ENCODE measurements at regions not wholly inside any gene's neighbourhood (a gene's known extent, or its start where the extent isn't known, plus 50 kb on each side); places are given as distances from the start of the nearest gene placed in this dataset.
"Not testable (repeated sequence)": the region's sequence is repeated elsewhere in the genome, so short reads cannot be mapped to it uniquely, and the experiment has no call there.

DNA sequence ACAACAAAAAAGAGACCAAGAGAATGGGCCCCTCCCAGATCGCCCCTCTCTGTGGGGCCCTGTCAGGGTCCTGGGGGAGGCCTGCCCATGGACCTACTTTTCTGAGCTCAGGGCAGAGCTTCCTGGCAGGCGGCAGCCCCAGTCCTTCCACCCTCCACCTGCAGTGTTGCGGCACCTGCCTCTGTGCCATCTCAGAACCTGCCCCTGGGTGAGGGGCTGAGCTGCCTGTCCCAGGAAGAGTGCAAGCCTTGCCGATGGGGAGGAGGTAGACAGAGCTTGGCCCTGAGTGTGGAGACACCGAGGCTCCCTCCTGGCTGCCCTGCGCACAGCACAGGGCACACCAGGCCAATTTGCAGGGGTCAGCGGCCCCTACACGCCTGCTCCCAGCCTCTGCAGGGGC lies 67.5 kb downstream of the UNCX start:
- no peak for DNase-seq (ENCODE audit: low spot score)

DNA sequence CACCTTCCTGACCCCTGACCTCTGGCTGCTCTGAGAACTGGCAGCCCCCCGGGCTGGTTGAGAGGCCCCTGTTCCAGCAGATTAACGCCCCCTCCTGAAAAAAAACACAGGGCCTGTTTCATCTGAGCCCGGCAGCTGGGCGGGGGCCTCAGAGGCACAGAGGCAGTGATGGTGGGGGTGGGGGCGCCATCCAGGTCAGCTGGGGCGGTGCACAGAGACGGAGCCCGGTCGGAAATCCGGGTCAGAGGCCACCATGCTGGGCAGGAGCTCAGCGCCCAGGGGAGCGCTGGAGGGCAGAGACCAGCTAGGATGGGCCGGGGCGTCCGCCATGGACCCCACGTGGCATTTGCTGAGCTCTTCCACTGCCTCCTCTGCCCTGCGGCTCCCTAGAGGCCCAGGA lies 68.0 kb downstream of the UNCX start:
- no peak for DNase-seq (ENCODE audit: low spot score)

DNA sequence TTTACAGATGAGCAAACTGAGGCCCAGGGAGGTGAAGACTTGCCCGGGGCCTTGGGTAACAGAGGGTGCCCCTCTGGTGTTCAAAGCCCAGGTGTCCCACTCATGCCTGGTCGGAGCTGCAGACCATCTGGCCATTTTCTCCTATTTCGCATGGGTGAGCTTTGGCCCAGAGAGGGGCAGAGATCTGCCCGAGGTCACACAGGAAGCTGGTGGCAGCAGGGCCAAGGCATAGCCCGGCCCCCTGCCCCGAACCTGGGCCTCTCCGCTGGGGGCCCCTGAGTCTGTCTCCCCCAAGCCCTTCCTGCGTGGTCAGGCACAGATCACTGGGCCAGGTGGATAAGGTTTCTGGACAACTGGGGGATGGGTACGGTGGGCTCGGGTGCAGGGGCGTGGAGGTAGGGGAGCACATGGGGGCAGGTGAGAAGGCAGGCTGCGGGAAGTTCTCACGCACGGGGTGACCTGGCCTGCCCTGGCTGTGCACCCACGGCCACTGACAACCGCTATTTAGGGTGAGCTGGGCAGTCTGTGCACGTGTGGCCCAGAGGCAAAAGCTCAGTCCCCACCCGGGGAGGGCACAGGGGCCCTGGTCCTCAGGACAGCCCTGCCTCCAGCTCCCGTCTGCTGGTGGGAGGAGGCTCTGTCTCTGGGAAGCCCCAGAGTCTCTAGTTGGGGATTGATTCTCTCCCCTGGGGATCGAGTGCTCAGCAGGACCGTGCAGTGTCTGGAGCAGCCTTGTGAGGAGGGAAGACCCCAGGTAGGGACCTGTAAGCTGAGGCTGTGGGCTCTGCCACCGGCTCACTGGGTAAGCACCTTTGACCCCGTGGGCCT lies 68.6 kb downstream of the UNCX start:
- no peak for DNase-seq (ENCODE audit: low spot score)

DNA sequence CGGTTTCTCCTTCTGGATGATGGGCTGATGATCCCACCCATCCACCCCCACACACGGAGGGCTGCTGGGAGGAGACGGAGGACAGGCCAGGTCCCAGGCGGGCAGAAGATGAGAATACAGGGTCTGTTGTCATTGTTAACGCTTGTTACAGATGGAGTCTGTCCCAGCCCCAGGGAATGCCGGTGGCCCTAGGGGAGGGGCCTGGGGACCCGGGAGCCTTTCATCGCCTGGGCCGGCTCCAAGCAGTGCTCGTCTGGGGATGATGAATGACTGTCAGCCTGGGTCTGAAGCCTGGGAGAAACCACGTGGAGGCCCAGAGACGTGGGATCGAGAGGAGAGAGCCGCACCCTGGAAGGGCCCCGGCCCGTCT lies 69.2 kb downstream of the UNCX start:
- no peak for DNase-seq (ENCODE audit: low spot score)

DNA sequence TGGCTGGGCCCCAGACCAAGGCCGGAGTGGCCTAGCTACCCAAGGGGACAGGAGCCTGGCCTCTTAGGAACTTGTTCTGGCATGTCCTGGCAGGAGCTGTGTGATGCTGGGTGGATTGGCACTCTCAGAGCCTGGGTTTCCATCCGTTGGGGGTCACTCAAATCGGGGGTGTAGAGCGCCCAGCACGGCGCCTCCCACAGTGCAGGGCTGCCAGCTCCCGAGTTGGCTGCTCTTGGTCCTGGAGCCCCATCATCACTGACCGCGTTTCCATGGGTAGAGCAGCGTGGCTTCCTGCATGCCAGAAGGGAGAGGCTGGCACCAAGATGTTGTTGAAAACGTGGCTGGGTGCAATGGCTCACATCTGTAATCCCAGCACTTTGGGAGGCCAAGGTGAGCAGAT lies 70.3 kb downstream of the UNCX start:
- no peak for DNase-seq (ENCODE audit: low spot score)

DNA sequence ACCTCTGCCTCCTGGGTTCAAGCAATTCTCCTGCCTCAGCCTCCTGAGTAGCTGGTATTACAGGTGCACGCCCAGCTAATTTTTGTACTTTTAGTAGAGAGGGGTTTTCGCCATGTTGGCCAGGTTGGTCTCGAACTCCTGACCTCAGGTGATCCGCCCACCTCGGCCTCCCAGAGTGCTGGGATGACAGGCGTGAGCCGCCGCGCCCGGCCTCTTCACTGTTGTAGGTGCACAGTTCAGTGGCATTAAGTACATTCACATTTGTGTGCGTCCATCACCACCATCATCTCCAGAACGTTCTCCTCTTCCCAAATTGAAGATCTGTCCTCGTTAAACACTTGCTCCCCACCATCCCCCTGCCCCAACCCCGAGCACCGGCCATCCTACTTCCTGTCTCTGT lies 71.3 kb downstream of the UNCX start:
- not testable (repeated sequence) for DNase-seq (ENCODE audit: low spot score)

DNA sequence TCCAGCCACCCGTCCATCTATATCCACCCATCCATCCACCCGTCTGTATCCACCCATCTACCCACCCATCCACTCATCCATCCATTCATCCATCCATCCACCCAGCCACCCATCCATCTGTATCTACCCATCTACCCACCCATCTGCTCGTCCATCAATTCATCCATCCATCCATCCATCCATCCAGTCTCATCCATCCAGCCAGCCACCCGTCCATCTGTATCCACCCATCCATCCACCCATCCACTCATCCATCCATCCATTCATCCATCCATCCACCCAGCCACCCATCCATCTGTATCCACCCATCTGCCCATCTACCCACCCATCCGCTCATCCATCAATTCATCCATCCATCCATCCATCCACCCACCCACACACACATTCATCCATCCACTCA lies 73.2 kb downstream of the UNCX start:
- DNase-seq (ENCODE audit: low spot score), result no peak

DNA sequence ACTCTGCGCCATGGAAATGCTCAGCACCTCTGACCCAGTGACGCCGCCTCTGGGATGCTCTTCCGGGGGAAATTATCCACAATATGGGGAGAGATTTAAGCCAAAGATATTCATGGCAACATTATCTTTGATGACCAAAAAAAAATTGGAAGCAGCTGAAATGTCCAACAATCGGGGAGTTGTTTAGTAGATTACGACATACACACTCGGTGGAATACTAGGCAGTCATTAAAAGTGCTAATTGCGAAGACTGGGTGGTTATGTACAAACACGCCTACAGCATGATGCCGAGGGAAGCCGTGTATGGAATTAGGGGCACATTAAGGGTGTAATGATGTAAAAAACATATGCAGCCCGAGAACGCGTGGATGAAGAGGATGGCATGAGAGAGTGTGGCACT lies 75.2 kb downstream of the UNCX start:
- DNase-seq (ENCODE audit: low spot score), result no peak

DNA sequence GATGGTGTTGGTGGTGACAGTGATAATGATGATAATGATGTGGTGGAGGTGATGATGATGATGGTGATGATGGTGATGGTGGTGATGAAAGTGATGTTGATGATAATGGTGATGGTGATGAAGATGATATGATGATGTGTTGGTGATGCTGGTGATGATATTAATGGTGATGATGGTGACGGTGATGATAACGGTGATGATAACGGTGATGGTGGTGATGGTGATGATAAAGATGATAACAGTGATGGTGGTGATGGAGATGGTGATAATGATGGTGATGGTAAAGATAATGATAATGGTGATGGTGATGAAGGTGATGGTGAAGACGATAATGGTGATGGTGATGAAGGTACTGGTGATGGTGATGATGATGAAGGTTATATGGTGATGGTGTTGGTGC lies 76.6 kb downstream of the UNCX start:
- DNase-seq (ENCODE audit: low spot score), result no peak

DNA sequence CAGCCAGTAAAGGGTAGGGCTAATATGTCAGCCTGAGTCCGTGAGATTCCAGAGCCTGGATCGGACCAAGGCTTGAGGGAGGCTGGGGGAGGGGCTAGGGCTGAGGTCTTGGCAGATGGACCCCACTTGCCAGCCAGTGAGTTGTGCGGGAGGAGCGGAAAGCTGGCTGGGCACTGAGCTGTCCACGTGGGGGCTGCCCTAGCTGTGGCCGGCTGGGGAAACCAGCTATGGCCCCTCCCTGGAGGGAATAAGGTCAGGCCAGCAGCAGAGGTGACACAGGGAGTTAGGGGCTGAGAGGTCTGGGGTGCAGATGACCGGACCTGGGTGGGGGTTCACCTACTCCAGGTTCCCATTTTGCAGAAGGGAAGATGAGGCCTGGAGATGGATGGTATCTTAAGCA lies 77.3 kb downstream of the UNCX start:
- no peak for DNase-seq (ENCODE audit: low spot score)

DNA sequence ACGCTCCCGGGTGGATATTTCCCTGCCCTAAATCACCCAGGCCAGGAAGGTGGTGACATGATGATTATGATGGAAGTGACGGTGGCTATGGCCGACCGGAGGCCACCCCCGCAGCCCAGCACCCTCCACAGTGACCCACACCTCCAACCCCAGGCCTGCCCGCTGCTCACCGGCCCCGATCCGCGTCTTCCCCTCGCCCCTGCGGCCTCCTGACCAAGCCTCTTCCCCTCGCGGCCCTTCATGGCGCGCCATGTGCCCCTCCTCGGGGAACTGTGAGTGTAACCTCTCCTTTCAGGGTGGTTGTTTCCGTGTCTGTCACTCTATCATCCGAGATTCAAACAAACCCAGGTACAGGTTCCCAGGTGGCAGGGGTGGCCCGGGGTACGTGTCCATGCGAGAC lies 78.3 kb downstream of the UNCX start:
- no peak for DNase-seq (ENCODE audit: low spot score)

DNA sequence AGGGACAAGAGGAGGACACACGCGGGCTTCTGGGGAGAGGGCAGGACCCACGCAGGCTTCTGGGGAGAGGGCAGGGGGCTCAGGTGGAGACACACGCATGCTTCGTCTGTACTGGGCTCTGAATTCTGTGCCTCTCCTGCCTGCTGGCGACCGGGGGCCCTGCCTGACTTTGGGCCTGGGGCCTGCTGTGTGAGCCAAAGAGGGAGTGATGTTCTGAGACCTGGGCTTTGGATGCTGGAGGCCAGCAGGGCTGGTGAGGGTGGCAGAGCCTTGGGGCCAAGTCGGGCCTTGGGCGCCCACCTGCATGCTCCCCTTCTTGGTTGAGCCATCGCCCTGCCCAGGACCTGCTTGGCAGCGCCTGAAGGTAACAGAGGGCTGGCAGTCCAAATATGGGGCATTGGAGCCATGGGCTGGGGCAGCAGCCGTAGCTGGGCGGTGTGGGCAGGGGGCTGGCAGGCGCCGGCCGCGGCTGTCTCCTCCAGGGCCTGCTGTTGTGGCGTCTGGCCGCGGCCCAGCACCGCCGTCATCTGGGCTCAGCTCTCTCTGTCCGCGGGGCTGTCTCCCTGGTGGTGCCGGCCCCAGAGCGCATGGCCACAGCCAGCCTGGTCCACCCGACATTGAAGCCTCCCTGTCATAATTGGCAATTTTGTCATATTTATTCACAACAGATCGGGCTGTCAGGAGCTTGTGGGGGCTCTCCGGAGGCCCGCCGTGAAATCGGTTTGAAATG lies 78.9 kb downstream of the UNCX start:
- no peak for DNase-seq (ENCODE audit: low spot score)

DNA sequence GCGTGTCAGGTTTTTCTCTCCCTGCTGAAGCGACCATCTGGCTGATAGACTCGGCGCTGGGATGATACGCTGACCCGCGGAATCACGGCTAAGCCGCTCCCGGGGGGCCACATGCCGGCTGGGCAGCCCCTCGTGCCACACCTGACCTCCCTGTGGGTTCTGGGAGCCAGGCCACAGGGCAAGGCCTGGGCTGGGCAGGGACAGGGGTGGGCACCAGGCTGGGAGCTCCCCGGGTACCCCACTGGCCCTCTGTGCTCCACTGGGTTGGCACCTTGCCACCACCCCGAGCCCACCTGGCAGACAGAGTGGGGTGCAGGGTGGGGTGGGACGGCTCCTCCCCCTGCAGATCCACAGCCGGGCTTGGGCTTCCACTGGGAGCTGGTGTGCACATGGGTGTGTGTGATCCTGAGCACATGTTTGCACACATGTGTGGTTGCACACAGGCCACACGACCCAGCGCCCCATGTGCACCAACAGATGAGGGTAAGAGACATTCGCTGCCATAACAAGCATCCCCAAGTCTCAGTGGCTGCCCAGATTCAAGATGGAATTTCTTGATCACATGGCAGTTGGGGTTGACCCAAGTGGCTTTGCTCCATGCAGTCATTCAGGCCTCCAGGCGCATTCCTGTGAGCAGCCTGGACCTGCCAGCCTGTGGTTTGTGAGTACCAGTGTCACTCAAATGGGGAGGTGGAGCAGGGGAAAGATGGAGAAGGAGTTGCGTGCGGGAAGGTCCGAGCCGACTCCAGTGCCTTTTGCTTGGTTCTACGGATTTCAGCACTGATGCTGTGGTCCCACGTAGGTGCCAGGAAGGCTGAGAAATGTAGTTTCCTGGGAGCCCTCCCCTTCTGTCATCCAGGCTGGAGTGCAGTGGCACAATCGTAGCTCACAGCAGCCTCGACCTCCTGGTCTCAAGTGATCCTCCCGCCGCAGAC lies 79.7 kb downstream of the UNCX start:
- no peak for DNase-seq (ENCODE audit: low spot score)

DNA sequence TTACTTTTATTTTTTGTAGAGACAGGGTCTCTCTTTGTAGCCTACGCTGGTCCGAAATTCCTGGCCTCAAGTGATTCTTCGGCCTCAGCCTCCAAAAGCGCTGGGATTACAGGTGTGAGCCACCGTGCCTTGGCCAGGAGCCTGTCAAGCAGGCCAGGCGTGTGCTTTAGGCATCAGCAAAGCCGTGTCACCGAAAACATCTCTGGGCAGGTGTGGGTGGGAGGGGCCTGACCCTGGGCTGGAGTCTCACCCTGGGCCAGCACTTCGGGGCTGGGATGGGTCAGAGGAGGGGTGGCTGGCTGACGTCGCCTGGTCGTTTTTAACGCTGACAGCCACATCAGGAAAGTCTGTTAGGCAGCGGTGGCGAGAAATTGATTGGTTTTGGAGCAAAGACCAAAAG lies 80.9 kb downstream of the UNCX start:
- DNase-seq (ENCODE audit: low spot score), result no peak

DNA sequence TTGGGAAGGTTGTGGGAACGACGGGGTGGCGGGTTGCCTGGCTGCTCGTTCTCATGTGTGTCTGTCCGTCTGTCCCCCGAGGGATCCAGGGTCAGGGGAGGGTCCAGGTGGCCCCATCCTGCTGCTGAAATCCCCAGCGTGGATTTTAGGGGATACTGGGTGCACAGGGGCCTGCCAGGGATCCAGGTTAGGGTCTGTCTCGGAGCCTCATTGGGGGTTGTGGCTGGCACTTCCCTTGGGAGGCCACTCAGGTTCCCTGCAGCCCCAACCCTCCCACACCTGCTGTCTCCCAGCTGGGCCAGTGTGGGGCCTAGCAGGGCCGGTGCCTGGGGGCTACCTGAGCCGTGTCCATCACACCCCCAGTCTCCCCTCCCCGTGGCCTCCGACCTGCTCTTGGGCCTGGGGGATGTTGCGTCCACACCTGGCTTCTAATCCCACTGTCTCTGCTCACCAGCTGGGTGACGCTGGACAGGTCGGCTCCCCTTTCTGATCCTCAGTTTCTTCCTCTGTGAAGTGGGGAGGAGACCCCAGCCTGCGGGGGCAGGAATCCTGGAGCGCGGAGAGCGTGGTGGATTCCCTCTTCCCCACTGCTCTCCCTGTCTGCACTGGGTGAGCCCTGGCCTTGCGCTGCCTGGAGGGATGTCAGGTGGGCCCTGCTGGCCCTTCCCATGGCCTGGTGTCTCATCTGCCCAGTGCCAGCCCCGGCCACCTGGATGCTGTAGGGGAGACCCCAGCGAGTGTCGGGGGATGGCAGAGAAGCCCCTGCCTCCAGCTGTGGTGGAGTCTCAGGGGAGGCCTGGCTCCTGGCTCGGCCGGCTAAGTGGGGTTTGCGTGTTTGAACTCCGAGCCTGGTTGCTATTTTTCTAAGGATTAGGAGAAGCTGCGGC lies 81.6 kb downstream of the UNCX start:
- no peak for DNase-seq (ENCODE audit: low spot score)

DNA sequence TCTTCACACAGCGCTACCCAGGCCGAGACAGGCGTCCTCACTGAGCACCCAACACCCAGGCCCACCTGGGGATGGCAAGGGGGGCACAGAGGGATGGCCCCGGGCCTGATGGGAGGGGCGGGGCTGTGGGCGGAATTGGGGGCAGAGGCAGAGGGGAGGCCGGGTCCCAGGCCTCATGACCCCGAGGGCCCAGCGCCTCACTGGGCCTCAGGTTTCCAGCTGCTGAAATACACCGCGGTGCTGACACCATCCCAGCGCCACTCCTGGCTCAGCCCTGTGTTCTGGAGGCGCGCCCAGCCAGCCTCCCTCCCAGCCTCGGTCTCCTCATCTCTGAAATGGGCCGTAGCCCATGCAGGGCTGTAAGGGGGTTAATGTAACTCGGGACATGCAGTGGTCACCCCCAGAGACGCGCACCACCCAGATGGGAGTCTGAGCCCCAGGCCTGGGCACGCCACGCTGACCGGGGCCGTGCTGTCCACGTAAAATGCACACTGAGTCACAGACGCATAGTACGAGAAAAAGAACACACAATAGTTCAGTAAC lies 82.3 kb downstream of the UNCX start:
- no peak for DNase-seq (ENCODE audit: low spot score)

DNA sequence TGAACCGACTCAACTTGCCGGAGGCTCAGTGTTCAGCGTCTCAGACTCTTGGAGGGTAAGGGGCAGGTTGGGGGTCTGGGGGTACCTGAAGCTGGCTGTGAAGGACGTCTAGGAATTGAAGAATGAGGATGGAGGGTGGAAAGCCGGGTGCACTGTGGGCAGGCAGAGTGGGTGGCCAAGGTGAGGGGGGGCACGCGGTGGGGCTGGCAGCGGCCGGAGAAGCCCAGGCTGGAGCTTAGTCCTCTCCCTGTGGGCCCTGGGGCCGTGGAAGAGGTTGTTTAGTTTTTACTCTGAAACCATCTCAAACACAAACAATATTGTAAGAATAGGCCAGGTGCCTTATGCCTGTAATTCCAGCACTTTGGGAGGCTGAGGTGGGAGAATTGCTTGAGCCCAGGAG lies 83.4 kb downstream of the UNCX start:
- no peak for DNase-seq (ENCODE audit: low spot score)

DNA sequence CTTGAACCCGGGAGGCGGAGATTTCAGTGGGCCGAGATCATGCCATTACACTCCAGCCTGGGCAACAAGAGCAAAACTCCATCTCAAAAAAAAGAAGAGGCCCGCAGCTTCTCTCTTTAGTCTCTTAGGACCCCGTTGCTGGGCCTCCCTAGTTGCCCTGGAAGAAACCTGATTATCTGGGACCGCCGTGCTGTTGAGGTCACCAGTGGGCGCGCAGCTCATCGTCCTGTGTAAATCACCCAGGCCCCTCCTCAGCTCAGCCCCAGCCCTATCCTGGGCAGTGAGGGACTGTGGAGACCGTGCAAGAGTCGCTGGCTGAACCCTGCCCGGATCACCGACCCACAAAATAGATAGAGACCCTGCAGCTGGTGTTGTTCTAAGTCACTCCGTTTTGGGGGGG lies 85.0 kb downstream of the UNCX start:
- no peak for DNase-seq (ENCODE audit: low spot score)

DNA sequence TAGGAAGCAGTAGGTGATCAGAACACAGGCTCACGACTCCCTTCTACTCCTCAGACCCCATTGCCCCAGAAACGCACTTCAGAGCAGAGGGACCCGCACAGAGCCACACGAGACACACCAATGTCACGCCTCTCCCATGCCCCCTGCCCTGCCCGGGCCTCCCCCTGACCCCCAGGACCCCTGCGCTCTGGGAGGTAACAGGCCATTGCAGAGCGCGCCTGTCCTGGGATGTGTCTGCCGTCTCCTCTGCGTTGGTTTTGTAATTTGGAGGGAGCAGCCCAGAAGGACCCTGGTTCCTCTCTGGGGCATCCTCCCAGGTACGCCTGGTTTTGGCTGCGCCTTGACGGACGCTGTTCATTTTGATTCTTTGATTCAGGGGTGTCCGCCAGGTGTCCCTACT lies 85.4 kb downstream of the UNCX start:
- no peak for DNase-seq (ENCODE audit: low spot score)

DNA sequence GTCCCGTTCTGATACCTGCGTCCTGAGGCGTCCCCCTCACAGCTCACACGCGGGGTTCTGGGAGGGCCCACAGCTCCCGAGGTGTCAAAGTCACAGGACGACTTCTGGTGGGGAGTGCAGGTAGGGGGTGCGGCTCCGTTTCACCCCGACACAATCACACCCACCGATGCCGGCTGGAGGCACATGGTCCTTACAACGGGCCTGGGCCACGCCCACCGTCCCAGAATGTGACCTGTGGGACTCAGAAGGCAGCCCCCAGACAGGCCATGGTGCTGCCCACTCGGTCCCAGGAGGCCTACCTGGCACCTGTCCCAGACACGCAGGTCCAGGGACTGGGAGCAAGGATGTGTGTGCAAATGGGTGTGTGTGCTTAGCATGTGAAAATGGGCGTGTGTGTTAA lies 86.0 kb downstream of the UNCX start:
- no peak for DNase-seq (ENCODE audit: low spot score)

DNA sequence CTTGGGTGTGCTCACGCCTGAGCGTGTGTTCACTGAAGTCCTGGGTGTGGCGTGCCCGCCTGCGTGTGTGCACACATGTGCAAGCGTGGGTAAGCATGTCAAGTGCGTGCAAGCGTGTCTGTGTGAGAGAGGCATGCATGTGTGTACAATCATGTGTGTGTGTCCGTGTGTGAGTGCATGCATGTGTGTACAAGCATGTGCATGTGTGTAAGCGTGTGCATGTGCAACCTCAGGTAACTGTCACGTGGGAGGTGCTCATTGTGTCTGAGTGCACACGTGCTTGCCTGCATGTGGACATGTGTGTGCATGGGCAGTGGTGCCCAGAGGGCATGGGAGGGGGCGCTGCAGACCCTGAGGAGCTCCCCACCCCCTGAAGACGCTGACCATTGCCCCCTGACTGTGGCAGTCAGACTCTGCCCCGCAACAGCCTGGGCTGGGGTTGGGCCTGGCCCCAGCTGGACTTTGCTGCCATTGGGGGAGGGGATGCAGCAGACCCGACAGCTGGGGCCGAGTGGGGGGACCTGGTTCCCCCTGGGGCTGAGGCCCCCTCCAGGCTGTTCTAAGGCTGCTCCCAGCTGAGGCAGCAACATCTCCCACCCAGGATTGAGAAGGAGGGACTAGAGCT lies 88.1 kb downstream of the UNCX start:
- no peak for DNase-seq (ENCODE audit: low spot score)
